ENCODE measurements at regions not wholly inside any gene's neighbourhood (a gene's known extent, or its start where the extent isn't known, plus 50 kb on each side); places are given as distances from the start of the nearest gene placed in this dataset.

GRCh38 chr13:62085337-62086229 lies 669.9 kb upstream of the PCDH20 start:
- H3K27me3 Mint-ChIP-seq (ENCODE audit: low read depth), result no peaks in the 10 kb centered on the region
- Histone ChIP-seq H3K4ac (ENCODE audit: low read depth, low read length) (no peak overlapping the region), H3K23ac (ENCODE audit: insufficient read length, low read depth, low read length) (no peak overlapping the region), H3K79me2 (ENCODE audit: insufficient read depth, low read length) (no peaks in the 10 kb centered on the region), H2BK12ac (ENCODE audit: insufficient read length, low read depth, low read length) (no peak overlapping the region), H4K8ac (replicated peaks; ENCODE audit: insufficient read length, low read depth, low read length) (no peak overlapping the region), H3K14ac (ENCODE audit: insufficient read depth, low read length) (no peak overlapping the region), H2BK15ac (ENCODE audit: low read depth, low read length) (no peak overlapping the region), H3K9ac (ENCODE audit: extremely low read depth, insufficient read length, low read length) (no peak overlapping the region), H3K56ac (ENCODE audit: insufficient read length, low read depth, low read length) (no peak overlapping the region), H3K23me2 (ENCODE audit: insufficient read length, low read depth, low read length, poor library complexity, severe bottlenecking) (no peaks in the 10 kb centered on the region), H3K9me3 (ENCODE audit: control insufficient read depth, low read depth, low read length) (no peaks in the 10 kb centered on the region), H3K27me3 (ENCODE audit: insufficient read depth, low read length) (no peaks in the 10 kb centered on the region), H2BK120ac (ENCODE audit: low read depth, low read length, poor library complexity, severe bottlenecking) (no peak overlapping the region), H4K5ac (ENCODE audit: insufficient read length, low read depth, low read length) (no peak overlapping the region), H2BK20ac (ENCODE audit: low read depth, low read length, poor library complexity, severe bottlenecking) (no peak overlapping the region), H2AFZ (ENCODE audit: low read length) (peak overlapping the region; percentile 25), H4K20me1 (ENCODE audit: control insufficient read depth, insufficient read depth, insufficient read length) (no peaks in the 10 kb centered on the region), H3K4me1 (ENCODE audit: insufficient read depth, low read length) (no peaks in the 10 kb centered on the region), H3K79me1 (ENCODE audit: insufficient read depth, low read depth, low read length, poor library complexity, severe bottlenecking) (no peaks in the 10 kb centered on the region), H4K91ac (ENCODE audit: insufficient read length, low read depth, low read length) (no peak overlapping the region), H3K4me2 (ENCODE audit: insufficient read depth, insufficient read length, low read length) (peak overlapping the region; percentile 6), H2BK5ac (ENCODE audit: insufficient read length, low read length) (no peak overlapping the region), H3K18ac (ENCODE audit: insufficient read length, low read depth, low read length) (no peak overlapping the region), H2AK5ac (ENCODE audit: insufficient read length, low read length) (no peak overlapping the region), H3K27ac (ENCODE audit: insufficient read length, low read depth, low read length) (no peak overlapping the region), H3T11ph (ENCODE audit: low read length) (no peak overlapping the region)
- peaks cover 11% of the 10 kb centered on the region in 2 experiments for H3K4me1 Mint-ChIP-seq
- WGBS (ENCODE audit: extremely low coverage, insufficient read length, low lambda C conversion rate), result no CpG with 5 or more reads among the region's 5 CpGs
- no peak overlapping the region for H3K4me3 Mint-ChIP-seq
- DNase-seq, result no peak
- no peaks in the 10 kb centered on the region for H3K36me3 Mint-ChIP-seq (ENCODE audit: insufficient read depth in 1 of 3, low read depth in 3 of 3)
- H3K9me3 Mint-ChIP-seq, result no peaks in the 10 kb centered on the region
- TF ChIP-seq CTCF (conservative IDR thresholded peaks at IDR 0.05), result no peak
- peak overlapping the region in 2 of 3 experiments; percentile 64 to 92; a peak in 6 of 7 replicates for H3K27ac Mint-ChIP-seq
